ENCODE measurements at regions not wholly inside any gene's neighbourhood (a gene's known extent, or its start where the extent isn't known, plus 50 kb on each side); places are given as distances from the start of the nearest gene placed in this dataset.

GRCh38 chr21:24428591-24429199 is 1178.6 kb downstream of the MRPL39 start:
- Histone ChIP-seq H3K79me2 (ENCODE audit: control insufficient read depth, insufficient read depth, low read length) (no peaks in the 10 kb centered on the region), H3K9ac (replicated peaks; ENCODE audit: extremely low read depth, insufficient read depth, low read length) (no peak overlapping the region), H3K27ac (ENCODE audit: insufficient read depth, low read depth, low read length) (no peak overlapping the region), H3K36me3 (ENCODE audit: control insufficient read depth in 2 of 2, extremely low read depth in 1 of 2, insufficient read depth in 2 of 2, low read length in 2 of 2) (no peaks in the 10 kb centered on the region), H4K20me1 (replicated peaks; ENCODE audit: control insufficient read depth, extremely low read depth, insufficient read depth, low read length) (no peaks in the 10 kb centered on the region), H3K4me1 (ENCODE audit: control insufficient read depth, extremely low read depth, insufficient read depth, low read length) (no peaks in the 10 kb centered on the region), H3K4me3 (replicated peaks in 1 of 3; ENCODE audit: insufficient read depth in 1 of 3, low read depth in 1 of 3, low read length in 3 of 3) (no peak overlapping the region), H3K27me3 (ENCODE audit: control insufficient read depth in 2 of 2, insufficient read depth in 2 of 2, low read length in 2 of 2) (no peaks in the 10 kb centered on the region), H3K9me1 (replicated peaks; ENCODE audit: control insufficient read depth, extremely low read depth, insufficient read depth, low read length) (no peaks in the 10 kb centered on the region), H2AFZ (ENCODE audit: low read depth, low read length) (no peak overlapping the region), H3K9me3 (replicated peaks; ENCODE audit: control insufficient read depth, insufficient read depth, low read length) (no peaks in the 10 kb centered on the region), H3K4me2 (ENCODE audit: insufficient read depth, low read length) (no peak overlapping the region)
- BruUV-seq (replicated peaks): no TSS peak
- ChIA-PET POLR2A (no interaction called here), CTCF (no interaction called here)
- dilution Hi-C loops (cut with MboI; ENCODE audit: extremely low pct_ligation_motif_present, low sequenced_read_pairs): no loop called here
- no peak for TF ChIP-seq MYC (IDR thresholded peaks at IDR 0.05; ENCODE audit: low read depth, low read length)
- TF ChIP-seq CTCF (IDR thresholded peaks at IDR 0.05; ENCODE audit: extremely low read depth in 1 of 2, insufficient read depth in 1 of 2, low read depth in 1 of 2, low read length in 2 of 2): no peak
- no peak for TF ChIP-seq JUN (IDR thresholded peaks at IDR 0.05; ENCODE audit: borderline replicate concordance, insufficient read depth, insufficient read length, low read depth)
- TF ChIP-seq GATA2 (IDR thresholded peaks at IDR 0.05; ENCODE audit: insufficient read depth, insufficient read length, low read depth, low read length): no peak
- no peak for TF ChIP-seq FOS (IDR thresholded peaks at IDR 0.05; ENCODE audit: borderline replicate concordance, insufficient read depth, low read length)
- no peak for TF ChIP-seq POLR2AphosphoS5 (IDR thresholded peaks at IDR 0.05; ENCODE audit: insufficient read depth, low read depth, low read length)
- TF ChIP-seq EZH2 (IDR thresholded peaks at IDR 0.05; ENCODE audit: borderline replicate concordance, low read depth, low read length, severe bottlenecking): no peak
- no peak for TF ChIP-seq MAX (IDR thresholded peaks at IDR 0.05; ENCODE audit: insufficient read depth, insufficient read length)
- no peak for TF ChIP-seq POLR2A (IDR thresholded peaks at IDR 0.05; ENCODE audit: low read depth, low read length)
- intact Hi-C loops (cut with micrococcal nuclease): no loop called here
- DNase-seq (ENCODE audit: low read depth, low spot score) (no peak), FAIRE-seq (no peak)

Data from endothelial cell of umbilical vein (primary cell).